PC-9 (cell line): ENCODE measurements at regions not wholly inside any gene's neighbourhood (a gene's known extent, or its start where the extent isn't known, plus 50 kb on each side); places are given as distances from the start of the nearest gene placed in this dataset.

Experiments
- BruUV-seq: library from RNA; stranded (reverse); fragments of 400-500 nt; replicated peaks from 2 replicates; lab custom pipeline; 2021; lab: Mats Ljungman, UMichigan
- CTCF ChIA-PET: fragments of 300-600 bp; sonication (Branson Sonifier 250); formaldehyde crosslinking; loops from one replicate; lab custom pipeline; 2022; ENCODE audit warnings: antibody characterized with exemption; lab: Charles Lee
- POLR2A ChIA-PET: fragments of 300-600 bp; sonication (Branson Sonifier 250); formaldehyde crosslinking; loops from one replicate; lab custom pipeline; 2022; ENCODE audit warnings: antibody characterized with exemption; ENCODE audit not compliant: unreplicated experiment; lab: Charles Lee
- DNase-seq, 2 experiments: peaks; one replicate each; pipeline versions ENCODE4 v3.0.0 to v3.0.0-alpha.2; 2015 to 2022; ENCODE audit warnings: mixed read lengths in 1 of 2
- H2AFZ ChIP-seq: fragments of 200-600 bp; sonication (generic); 2 replicates; pipeline ENCODE4 v1.8.1; 2017; ENCODE audit warnings: antibody characterized with exemption
- H3F3A ChIP-seq: fragments of 200-600 bp; sonication (generic); 2 replicates; pipeline ENCODE4 v1.8.1; 2017; ENCODE audit warnings: antibody characterized with exemption, mild to moderate bottlenecking, low read depth; ENCODE audit not compliant: insufficient read depth
- H3K27ac ChIP-seq: fragments of 200-600 bp; sonication (generic); 2 replicates; pipeline ENCODE4 v1.6.1; 2016; ENCODE audit warnings: mixed run types
- H3K27me3 ChIP-seq: fragments of 200-600 bp; sonication (generic); 2 replicates; pipeline ENCODE4 v1.6.1; 2016; ENCODE audit warnings: low read depth, mixed run types; ENCODE audit not compliant: insufficient read depth
- H3K36me3 ChIP-seq: fragments of 200-600 bp; sonication (generic); 2 replicates; pipeline ENCODE4 v1.6.1; 2016; ENCODE audit warnings: low read depth, mixed run types
- H3K4me1 ChIP-seq: fragments of 200-600 bp; sonication (generic); replicated peaks from 2 replicates; pipeline ENCODE4 v1.6.1; 2016; ENCODE audit warnings: mixed run types; ENCODE audit not compliant: insufficient read depth
- H3K4me2 ChIP-seq: fragments of 200-600 bp; sonication (generic); 2 replicates; pipeline ENCODE4 v1.6.1; 2017; ENCODE audit warnings: mixed run types
- H3K4me3 ChIP-seq: fragments of 200-600 bp; sonication (generic); 2 replicates; pipeline ENCODE4 v1.6.1; 2016; ENCODE audit warnings: mixed run types
- H3K79me2 ChIP-seq: fragments of 200-600 bp; sonication (generic); 2 replicates; pipeline ENCODE4 v1.6.1; 2017; ENCODE audit warnings: low read depth, mixed run types
- H3K9me2 ChIP-seq: fragments of 200-600 bp; sonication (generic); 2 replicates; pipeline ENCODE4 v1.8.1; 2017; ENCODE audit warnings: mild to moderate bottlenecking; ENCODE audit not compliant: insufficient read depth
- H3K9me3 ChIP-seq: fragments of 200-600 bp; sonication (generic); 2 replicates; pipeline ENCODE4 v1.8.1; 2016; ENCODE audit warnings: low read depth; ENCODE audit not compliant: insufficient read depth
- H4K20me1 ChIP-seq: fragments of 200-600 bp; sonication (generic); 2 replicates; pipeline ENCODE4 v1.8.1; 2017; ENCODE audit not compliant: insufficient read depth
- CTCF ChIP-seq: fragments of 200-600 bp; sonication (generic); conservative IDR thresholded peaks from 2 replicates; pipeline ENCODE4 v1.6.1; 2017; ENCODE audit warnings: mixed run types, antibody characterized with exemption, mild to moderate bottlenecking, moderate library complexity
- EZH2 ChIP-seq: fragments of 200-600 bp; sonication (generic); IDR thresholded peaks from 2 replicates; pipeline ENCODE4 v1.8.0; 2017; ENCODE audit warnings: antibody characterized with exemption, low read depth
- intact Hi-C: fragments of 100-400 bp; cut with micrococcal nuclease; formaldehyde crosslinking; loops from one replicate; pipeline ENCODE4 v1.10.0; 2022; ENCODE audit not compliant: unreplicated experiment

- Histone ChIP-seq H3K27me3 (no peaks in the 10 kb centered on the region), H3K4me1 (no peaks in the 10 kb centered on the region), H2AFZ (no peak overlapping the region), H3K9me2 (no peaks in the 10 kb centered on the region), H3K4me2 (no peak overlapping the region), H4K20me1 (no peaks in the 10 kb centered on the region), H3K9me3 (no peaks in the 10 kb centered on the region), H3F3A (no peaks in the 10 kb centered on the region), H3K4me3 (no peak overlapping the region), H3K36me3 (no peaks in the 10 kb centered on the region), H3K79me2 (no peaks in the 10 kb centered on the region), H3K27ac (no peak overlapping the region)
- no TSS peak for BruUV-seq
- ChIA-PET CTCF (no interaction called here), POLR2A (interaction anchor here (0.6 kb wide), 1 partner anchor 1419 kb away, joined by 7 read pairs; the partner anchor contains the start of gene TMEM192)
- intact Hi-C loops = no loop called here
- no peak for DNase-seq
- TF ChIP-seq EZH2 (no peak), CTCF (no peak)
Measured at GRCh38 chr4:166531703-166532102, 658.7 kb downstream of the TLL1 start.

- H4K20me1 ChIP-seq = no peaks in the 10 kb centered on the region
- no peak for TF ChIP-seq EZH2
- no peak for TF ChIP-seq CTCF
- no peaks in the 10 kb centered on the region for H3F3A ChIP-seq
- peak overlapping the region; percentile 89 for H3K4me2 ChIP-seq
- no TSS peak for BruUV-seq
- no peaks in the 10 kb centered on the region for H3K36me3 ChIP-seq
- ChIA-PET CTCF (interaction anchor here (0.6 kb wide), 1 partner anchor 1327 kb away, joined by 4 read pairs; no protein-coding TSS in a partner anchor), POLR2A (interaction anchor here (0.6 kb wide), 1 partner anchor 347 kb away, joined by 21 read pairs; no protein-coding TSS in a partner anchor)
- intact Hi-C loops = no loop called here
- peak in 1 of 2 experiments; percentile 16 for DNase-seq
- no peaks in the 10 kb centered on the region for H3K9me3 ChIP-seq
- H3K27ac ChIP-seq = no peak overlapping the region
- H3K4me3 ChIP-seq = peak overlapping the region; percentile 54; the same call in 1 of the 2 replicates
- no peaks in the 10 kb centered on the region for H3K79me2 ChIP-seq
- H3K9me2 ChIP-seq = no peaks in the 10 kb centered on the region
- peaks cover 6% of the 10 kb centered on the region; the same call in 1 of the 2 replicates for H3K4me1 ChIP-seq
- no peaks in the 10 kb centered on the region for H3K27me3 ChIP-seq
- H2AFZ ChIP-seq = peak overlapping the region; percentile 74
Measured at GRCh38 chr4:166535865-166536264, 662.8 kb downstream of the TLL1 start.

- ChIA-PET POLR2A (no interaction called here), CTCF (no interaction called here)
- Histone ChIP-seq H3K27me3 (no peaks in the 10 kb centered on the region), H2AFZ (no peak overlapping the region), H4K20me1 (no peaks in the 10 kb centered on the region), H3K79me2 (no peaks in the 10 kb centered on the region), H3K9me2 (no peaks in the 10 kb centered on the region), H3K4me3 (no peak overlapping the region), H3K27ac (no peak overlapping the region), H3K4me2 (no peak overlapping the region), H3K4me1 (peaks cover 6% of the 10 kb centered on the region; the same call in 1 of the 2 replicates), H3K36me3 (no peaks in the 10 kb centered on the region), H3K9me3 (no peaks in the 10 kb centered on the region), H3F3A (no peaks in the 10 kb centered on the region)
- BruUV-seq = no TSS peak
- DNase-seq = no peak
- no peak for TF ChIP-seq EZH2
- TF ChIP-seq CTCF = no peak
- intact Hi-C loops = no loop called here
Measured at GRCh38 chr4:166538491-166539005, 665.5 kb downstream of the TLL1 start.
